RPMI8226 (cell line): ENCODE measurements at regions not wholly inside any gene's neighbourhood (a gene's known extent, or its start where the extent isn't known, plus 50 kb on each side); places are given as distances from the start of the nearest gene placed in this dataset.

Experiments
- DNase-seq: peaks from one replicate; pipeline ENCODE4 v3.0.0-alpha.2; 2015

DNA sequence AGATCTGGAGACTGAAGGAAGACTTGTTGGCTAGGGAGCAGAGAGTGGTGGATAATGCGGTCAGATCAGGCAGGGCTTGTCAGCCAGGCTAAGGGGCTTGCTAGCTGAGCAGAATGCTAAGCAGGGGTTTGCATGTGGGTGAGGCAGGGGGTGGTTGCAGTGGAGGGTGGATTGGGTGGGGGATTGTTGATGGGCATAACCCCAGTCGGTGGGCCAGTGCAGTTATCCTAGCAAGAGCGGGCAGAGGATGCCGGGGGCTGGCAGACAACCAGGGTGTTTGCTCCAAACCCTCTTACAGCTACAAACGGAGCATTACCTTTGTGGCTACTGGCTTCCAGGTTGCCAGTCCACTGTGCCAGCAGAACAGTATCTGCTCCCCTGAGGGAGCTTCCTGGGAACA, 131.5 kb upstream of the LGALSL start:
- DNase-seq = no peak

DNA sequence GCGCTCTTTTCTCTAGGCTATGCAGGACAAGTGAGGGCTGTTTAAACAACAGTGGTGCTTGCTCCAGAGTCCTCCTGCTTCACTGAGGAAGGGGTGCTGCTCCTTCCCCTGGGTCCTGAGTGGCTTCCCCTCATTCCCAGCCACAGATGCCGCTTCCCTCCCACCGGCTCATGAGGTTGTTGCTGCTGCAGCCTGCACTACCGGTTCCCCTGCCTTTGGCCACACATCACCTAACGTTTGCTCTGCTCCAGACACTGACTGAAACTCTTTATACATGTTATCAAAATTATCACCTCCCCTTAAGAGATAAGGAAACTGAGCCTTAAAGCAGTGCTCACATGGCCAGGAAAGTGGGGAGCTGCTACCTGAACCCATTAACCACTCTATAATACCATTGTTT, 130.8 kb upstream of the LGALSL start:
- no peak for DNase-seq

DNA sequence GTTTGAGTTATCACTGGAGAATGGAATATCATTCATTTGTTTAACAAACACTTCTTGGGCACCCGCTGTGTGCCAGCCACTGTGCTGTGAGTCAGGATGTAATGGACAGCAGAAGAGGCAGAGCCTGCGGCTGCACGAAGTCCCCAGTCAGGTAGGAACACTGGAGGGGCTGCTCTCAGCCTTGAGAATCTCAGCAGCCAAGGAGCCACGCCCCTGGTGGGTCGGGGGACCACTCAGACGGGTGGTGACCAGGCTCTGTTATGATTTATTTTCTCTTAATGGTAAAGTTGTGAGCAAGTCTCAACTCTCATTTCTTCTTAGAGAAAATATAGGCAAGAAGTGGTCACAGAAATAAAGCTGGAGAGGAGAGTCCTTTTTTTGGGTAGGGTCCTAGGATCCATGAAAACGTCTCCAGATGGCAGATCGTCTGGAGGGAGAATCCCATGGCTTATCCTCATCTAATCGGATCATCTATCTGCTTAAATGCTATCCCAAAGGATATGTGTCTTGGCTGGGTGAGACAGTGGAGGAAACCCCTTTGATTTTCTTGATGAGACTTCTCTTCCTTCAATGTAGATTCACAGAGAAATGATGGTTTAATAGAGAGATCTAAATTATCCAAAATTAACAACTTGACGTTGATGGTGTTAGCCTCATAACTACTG, 129.1 kb upstream of the LGALSL start:
- no peak for DNase-seq

DNA sequence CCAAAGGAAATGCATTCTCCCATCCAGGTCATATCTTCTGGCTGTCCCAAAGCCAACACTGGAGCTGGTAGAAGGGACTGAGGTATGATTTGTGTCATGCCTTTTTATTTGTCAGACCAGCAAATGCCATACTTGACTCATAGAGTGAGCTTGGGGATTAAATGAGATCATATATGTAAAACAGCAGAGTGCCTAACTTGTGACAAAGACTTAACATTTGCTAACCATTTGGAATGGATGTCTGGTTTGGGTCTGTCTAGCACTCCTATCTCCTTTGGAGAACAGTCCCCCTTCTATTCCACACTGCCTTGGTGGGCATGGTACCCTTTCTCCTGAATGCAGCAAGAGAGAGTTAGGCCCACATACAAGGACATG, 128.5 kb upstream of the LGALSL start:
- no peak for DNase-seq

DNA sequence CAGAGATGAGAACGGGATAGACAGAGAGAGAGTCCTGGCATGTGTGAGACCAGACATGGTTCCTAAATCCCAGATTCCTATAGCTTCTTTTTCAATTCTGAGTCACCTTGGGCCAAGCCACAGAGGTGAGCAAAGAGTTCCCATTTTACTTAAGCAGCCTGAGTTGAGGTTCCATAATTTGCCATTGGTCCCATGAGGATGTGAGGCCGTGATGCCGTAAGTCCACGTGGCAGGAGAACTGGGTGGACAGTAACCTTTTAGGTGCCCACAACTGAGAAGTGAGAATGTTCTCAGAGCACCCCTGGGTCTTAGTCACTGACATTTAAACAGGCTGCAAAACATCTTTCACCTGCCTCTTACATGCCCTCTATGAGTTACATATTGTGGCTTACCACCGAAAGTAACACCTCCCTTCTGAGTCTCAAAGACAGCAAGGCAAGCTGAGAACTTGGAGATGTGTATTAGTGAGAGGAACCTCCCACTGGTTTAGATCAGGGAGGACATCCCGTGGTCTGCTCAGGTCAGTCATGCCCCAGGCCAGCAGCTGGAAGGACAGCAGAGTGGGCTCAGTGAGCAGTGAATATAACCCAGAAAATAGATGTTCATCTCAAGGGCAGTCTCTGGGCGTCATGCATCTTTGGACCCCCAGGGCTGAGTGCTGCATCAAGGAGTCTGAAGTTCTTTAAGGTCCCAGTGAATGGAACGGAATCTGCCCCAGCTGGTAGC, 127.9 kb upstream of the LGALSL start:
- DNase-seq = peak; percentile 88

DNA sequence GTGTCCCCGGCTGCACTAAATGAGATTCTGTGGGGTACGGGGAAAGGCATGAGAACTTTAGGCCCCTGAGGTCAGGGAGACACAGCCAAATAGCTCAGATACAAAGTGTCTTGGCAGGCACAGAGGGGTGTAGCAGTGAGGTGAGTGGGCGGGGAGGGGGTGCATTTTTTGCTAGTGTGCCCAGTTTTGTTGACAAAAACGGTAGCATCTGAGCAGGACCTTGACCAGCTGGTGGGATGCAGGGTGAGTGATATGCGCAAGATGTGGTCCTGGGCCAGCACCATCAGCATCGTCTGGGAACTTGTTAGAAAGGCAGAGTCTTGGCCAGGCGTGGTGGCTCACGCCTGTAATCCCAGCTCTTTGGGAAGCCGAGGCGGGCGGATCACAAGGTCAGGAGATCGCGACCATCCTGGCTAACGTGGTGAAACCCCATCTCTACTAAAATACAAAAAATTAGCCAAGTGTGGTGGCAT, 127.3 kb upstream of the LGALSL start:
- no peak for DNase-seq

DNA sequence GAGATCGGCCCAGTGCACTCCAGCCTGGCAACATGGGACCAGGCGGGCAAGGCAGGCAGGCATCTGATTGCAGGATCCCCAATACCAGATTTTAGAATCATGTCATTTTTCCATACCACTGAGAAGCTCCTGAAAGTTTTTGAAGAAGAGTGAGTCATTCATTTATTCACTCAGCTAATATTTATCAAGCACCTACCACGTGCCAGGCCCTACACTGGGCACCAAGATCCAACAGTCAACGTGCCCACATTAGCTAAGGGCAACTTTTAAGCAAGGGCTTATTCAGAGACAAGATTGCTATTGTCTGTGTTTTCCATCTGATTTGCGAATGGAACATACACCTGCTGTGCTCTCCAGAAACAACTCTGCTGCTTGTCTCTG, 126.8 kb upstream of the LGALSL start:
- DNase-seq = no peak

DNA sequence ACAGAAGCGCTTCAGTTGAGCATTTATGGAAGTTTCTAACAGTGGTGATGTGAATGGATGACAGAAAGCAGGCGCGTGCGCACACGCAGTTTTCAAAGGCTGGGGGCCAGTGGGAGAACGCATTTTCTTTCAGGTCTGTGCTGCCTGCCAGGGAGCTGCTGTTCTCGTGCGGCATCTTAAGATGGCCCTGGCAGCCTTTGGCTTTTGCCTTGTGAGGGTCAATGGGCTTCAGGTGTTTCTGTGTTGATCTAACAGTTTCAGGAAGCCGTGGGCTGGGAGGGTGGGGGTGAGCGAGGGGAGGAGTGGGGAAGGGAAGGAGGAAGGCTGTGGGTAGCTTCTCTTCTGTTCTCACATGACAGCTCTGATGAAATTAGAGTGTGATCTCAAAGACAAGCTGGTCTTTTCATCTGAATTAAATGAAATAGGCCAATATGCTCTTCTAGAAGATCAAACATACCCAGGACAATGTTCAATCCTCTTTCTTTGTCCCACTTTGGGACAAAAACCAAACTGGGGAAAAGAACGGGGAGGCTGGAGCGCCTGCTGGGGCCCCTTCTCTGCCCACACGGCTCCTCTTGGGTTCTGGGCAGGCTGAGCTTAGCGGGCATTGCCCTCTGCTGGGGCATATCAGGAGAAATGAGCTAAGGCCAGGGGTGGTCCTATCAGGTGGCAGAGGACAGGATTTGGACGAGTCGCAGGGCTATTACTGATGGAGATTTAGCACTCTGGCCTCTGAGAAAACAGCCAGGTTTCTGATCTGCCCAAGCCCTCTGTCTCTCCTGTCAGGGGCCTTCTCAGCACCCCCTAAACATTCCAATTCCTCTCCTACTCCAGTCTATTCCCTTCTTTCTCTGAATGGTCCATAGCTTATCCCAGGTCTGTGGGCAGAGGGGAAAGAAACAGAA, 126.2 kb upstream of the LGALSL start:
- peak; percentile 20 for DNase-seq

DNA sequence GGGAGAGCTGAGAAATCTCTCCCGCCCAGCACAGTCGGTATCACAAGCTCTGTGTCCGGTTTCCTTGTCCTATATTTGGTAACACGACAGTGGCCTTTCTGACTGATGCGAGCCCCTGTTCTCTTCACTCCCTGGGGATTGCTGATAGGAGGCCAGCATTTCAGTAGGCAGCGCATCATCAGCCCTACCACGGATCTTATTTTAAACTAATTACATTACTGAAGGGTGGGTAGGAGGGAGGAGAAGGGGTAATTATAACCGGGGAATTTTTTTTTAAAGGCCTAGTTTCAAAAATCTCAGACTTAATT, 125.6 kb upstream of the LGALSL start:
- no peak for DNase-seq

DNA sequence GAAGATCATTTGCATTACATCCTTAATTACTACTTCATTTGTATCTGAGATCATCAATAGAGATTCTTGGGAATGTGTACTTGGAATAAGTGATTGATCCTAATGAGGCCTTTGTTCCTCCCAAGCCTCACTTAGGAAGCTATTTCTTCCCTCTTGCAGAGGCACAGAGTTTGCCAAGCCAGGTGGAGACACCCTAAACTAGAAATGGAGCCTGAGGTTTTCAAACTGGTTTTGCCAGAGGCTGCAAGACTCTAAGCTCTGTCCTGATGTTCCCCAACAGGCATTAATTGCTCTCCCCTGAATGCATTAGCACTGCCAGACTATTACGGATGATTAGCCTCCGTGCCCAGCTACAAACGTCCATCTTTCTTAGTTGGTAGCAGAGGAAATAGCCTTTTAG, 125.2 kb upstream of the LGALSL start:
- no peak for DNase-seq

DNA sequence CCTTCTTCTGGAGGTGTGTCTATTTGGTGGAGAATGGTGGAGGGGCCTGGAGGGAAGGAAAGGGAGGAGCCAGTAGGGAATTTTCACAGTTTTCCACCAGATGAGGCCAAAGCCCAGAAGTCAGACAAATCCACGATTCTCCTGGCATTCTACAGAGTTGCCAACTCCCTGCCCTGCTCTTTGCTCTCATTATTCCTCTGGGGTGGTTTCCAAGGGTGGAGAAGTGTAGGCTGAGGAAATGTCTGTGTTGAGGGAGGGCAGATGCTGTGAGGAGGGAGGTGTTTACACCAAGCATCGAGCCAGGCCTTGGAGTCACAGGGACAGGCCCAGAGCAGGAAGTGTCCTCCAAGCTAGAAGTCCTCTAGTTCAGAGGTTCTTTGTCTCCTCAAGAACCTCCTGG, 124.1 kb upstream of the LGALSL start:
- no peak for DNase-seq

DNA sequence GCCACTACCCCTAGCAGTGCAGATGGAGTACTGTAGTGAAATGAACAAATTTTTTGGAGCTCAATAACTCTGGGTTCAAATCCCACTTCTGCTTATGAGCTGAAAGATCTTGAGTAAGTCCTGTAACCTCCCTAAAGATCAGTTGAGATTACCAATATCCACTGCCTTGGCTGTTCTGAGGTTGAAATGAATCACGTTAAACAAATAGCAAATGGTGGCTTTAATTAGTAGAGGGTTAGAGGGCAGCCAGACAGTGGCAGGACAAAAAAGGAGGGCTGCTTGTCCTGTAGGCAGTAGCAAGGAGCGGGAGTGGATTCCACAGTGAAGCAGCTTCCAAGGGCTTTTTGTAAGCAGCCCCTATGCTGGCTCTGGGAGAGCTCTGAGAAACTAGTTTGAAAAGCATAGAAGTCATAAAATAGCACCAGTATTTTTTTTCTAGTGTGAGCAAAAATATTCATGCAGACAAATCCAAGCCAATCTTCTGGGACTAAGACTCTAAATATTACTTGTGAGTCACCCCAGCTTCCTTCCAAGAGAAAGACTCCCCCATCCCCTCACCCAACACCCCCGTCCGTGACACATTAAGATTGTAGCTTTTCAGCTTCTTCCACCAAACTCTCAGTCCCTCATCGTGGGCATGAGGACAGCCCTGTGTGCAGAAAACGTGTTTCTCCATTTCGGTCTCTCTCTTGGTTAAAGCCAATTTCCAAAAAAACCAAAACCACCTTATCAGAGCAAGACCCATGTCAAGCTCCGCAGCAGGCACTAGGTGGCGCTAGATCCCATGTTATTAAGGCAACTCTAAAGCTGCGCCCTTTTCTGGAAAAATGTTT, 123.5 kb upstream of the LGALSL start:
- peak; percentile 85 for DNase-seq

DNA sequence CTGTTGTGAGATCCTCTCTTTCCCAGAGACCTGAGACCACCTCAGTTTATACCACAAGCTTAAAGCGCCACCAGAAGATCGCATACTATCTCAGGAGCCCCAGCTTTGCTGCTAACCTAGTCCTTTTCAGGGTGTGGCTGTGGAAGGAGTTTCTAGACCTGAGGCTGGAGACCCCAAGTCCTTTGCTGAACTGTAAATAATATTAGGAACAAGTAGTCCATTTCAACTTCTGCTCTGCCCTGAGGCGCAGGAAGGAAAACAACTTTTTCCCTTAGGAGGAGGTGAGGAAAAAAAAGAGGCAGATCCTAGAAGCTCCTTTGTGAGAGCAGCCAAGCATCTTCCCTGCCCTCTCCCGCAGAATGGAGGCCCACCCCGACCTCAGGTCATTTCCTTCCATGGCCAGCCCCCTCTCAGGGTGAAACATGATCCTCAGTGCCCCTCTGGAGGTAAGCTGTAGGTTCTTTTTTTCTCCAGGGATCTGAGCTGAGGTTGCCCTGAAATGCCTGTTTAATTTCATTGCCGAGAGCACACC, 122.8 kb upstream of the LGALSL start:
- no peak for DNase-seq

DNA sequence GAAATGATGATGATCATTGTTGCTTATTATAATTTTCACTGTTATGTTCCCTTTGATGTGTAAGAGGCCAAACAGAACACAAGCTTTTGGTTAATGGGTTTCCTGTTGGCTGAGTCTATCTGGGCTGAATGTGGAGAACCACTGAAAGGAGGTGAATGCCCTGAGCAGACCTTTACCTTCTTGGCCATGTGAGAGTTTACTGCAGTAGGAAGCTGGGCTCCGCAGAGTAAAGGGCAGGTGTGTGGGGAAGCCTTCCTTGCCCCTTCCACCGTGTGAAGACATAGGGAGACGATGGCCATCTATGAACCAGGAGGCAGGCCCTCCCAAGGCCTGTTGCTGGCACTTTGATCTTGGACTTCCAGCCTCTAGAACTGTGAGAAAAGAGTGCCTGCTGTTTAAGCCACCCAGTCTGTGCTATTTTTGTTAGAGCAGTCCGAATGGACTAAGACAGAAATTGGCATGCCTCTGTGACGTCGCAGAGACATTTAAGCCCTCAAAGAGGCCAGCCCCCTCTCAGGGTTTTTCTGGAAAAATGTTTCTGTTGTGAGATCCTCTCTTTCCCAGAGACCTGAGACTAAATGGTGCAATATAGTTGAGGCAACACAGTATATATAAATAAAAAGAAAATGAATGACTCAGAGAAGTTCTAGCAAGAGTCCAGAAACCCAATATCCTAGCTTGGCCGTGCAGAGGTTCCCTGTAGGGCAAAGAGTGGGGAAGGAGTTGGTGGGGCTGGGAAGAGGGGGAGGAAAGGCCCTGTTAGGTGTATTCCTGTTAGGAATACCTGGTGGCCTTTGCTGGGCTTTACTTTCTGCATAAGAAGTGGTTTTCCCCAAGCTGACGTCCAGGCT, 121.9 kb upstream of the LGALSL start:
- DNase-seq = no peak

DNA sequence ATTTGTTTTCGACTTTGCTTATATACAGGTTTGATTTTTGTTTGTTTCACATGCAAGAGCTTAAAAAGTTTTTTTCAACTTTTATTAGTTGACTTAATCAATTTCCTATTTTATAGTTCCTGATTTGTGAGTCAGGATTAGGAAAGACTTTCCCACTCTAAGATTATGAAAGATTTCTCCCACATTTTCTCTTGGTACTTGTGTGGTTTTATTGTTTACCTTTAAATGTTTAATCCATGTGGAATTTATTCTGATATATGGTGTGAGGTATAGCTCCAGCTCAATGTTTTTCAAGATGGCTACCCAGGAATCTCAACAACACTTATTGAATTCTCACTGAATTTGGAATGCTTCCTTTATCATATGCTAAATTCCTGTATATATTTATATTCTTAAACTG, 117.8 kb upstream of the LGALSL start:
- no peak for DNase-seq

DNA sequence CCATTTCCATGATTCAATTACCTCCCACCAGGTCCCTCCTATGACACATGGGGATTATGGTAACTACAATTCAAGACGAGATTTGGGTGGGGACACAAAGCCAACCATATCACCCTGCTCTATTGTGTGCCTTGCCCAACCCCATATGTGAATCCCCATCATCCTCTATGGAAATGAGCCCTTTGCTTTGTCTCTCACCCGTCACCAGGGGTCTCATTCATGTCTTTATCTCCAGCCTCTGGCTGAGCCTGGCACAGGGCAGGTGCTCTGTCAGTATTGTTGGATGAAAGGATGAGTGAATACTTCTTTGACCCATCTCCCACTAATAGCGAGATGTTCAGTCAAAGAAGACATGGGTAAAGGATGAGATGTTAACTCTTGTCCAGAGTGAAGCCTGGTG, 116.6 kb upstream of the LGALSL start:
- DNase-seq = no peak

DNA sequence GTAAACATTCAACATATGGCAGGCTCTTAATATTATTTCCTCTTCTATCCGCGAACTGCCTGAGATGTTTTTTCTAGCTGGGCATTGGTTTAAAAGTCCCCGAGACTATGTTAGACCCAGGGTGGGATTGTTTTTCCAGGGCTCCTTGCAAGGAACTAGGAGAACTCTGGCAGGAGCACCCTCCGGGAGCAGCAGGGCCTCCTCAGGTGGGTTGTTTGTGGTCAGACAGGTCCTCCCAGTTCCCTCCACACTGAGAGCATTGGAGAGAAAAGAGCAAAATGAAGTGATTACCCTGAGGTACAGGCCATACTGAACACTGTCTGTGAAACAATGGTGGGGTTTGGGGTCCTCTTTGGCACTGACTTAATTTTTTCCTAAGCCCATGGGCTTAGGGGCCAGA, 115.9 kb upstream of the LGALSL start:
- no peak for DNase-seq

DNA sequence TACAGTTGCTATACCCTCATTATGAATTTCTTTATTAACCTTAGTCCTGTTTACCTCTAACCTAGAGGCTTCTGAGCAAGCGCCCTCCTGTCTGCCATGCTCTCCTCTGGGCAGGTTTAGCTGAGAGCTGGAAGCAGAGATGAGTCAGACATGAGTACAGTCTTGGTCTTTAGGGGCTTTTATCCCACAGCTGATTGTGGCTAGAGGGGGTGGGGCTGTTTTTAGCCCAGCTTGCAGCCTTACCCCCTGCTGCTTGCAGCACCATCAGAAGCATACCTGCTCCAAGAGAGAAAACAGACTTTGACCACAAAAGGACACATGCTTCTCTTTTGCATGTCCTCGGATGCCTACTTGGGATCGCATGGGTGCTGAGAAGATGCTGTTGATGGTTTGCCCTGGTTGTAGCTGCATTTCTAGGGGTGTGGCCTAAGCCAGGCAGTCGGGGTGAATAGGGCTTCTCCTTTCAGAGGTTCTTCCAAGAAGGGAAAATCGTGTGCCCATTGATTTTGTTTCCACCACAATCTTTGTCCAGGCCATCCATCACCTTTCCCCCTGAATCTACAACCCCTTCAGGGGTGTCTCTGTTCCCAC, 115.0 kb upstream of the LGALSL start:
- DNase-seq = no peak

DNA sequence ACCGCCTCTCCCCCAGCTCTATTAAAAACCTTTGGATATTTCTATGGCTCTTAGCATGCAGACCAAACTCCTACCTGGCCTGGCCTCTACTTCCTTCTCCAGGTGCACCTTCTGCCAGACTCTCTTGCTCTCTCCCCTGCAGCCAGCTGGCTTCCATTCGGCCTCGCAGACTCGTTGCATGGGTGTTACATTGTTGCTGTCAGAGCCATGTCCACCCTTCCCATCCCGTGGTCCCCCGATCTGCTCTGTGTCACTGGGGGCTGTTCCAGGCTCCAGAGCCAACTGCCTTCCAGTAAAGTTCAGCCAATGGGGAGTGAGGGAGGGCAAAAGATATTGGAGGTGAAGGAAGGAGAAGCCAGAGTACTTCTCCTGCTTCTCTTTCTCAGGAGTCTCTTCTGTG, 112.5 kb upstream of the LGALSL start:
- DNase-seq = no peak

DNA sequence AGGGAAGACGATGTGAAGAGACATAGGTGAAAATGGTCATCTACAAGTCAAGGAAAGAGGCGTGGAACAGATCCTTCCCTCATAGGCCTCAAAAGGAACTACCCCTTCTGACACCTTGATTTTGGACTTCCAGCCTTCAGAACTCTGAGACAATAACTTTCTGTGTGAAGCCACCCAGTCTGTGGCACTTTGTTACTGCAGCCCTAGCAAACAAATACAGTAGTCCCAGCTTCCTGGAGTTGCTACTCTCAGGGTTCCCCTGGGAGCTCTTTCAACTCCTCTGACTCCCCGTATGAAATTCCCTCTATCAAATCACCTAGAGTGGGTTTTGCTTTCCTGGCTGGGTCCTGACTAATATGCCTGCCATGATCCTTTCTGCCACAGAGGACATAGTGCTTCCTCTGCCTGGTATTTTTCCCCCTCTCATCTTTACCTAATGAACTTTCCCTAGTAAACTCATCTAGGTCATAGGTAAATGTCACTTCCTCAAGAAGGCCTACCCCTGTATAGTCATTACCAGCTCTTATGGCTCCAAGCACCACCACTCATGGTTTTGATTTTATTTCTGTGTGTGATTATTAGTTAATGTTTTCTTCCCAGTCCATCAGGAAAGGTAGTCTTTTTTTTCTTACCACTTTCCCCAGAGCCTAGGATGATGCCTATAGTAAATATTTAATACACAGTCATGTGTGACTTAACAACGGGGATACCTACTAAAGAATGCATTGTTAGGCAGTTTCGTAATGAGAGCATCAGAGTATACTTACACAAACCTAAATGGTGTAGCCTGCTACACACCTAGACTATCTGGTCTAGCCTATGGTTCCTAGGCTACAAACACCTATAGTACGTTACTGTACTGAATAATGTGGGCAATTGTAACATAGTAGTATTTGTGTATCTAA, 111.5 kb upstream of the LGALSL start:
- DNase-seq = no peak
